ENCODE measurements at regions not wholly inside any gene's neighbourhood (a gene's known extent, or its start where the extent isn't known, plus 50 kb on each side); places are given as distances from the start of the nearest gene placed in this dataset.

DNA sequence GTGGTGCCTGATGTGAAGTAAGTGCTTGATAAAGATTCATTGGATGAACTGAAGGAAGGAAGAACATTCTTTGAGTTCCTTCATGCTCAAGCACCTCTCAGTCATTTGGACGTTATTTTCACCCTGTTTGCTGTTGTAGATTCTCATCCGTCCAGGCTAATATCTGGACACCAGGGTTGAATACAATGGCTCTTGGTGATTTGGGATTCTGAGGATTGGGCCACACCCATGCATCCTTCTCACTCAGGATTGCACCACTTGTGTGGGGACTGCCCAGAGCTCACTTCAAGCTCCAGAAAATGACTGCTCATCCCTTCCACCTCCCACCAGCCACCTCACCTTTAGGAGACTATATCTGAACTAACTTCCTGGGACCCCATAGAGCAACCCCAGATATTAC, 117.1 kb upstream of the IPO9 start:
- DNase-seq, result no peak

DNA sequence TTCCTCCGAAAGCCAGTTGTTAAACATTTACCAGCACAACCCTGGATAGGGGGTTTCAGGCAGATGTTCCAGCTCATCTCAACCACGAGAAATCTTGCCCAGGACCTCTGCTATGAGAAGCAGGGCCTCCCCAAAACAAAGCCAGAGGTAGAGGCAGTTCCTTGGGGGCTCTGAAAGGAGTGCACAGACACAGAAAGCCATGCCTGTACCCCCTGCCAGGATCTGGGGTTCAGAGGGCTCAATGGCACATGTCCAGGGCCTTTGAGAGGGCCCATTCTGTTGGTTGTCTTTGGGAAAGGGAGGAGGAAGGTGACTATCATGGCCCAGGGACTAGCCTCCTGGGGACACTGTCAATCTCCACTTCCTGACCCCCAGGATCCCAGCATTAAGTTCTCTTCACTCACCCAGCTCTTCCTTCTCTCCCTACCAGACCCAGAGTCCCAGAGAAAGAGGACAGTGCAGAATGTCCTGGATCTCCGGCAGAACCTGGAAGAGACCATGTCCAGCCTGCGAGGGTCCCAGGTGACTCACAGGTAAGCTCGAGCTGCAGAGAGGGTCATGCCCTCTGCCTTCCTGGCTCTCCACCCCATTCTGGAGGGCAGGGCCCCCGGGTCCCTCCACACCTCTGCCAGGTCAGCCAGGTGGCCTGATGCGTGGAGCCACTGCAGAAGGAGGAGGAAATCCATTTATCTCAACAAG, 116.4 kb upstream of the IPO9 start:
- no peak for DNase-seq

DNA sequence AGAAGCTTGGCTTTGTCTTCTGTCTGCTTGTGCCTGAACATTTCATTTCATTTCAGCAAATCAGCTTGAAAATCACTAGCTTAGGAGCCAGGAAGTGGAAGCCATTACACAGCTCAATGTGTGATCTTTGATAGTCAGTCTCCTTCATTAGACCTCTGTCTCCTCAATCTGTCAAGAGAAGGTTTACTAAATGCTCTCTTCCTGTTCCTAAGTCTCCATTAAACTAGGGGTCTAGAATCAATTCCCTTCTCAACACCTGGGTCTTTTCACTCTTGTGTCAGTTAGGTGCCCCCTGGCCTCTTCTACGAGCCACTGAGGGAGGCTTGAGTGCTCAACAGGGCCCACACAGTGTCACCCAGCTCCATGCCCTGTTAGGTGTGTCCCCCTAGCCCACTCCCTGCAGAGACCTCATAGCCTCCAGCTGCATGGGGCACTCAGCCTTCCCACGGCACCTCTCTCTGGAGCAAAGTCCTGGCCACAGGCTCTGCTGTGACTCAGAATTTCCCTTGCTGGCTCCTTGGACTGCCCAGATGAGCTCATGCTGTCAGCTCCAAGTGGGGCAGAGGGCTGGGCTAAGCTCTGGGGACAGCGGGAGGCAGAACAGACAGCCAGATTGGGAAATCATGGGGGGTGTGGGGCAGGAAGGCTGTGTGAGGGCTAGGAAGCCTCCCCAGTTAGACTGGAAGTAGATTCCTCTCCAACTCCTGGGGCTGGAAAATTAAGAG, 115.7 kb upstream of the IPO9 start:
- no peak for DNase-seq

DNA sequence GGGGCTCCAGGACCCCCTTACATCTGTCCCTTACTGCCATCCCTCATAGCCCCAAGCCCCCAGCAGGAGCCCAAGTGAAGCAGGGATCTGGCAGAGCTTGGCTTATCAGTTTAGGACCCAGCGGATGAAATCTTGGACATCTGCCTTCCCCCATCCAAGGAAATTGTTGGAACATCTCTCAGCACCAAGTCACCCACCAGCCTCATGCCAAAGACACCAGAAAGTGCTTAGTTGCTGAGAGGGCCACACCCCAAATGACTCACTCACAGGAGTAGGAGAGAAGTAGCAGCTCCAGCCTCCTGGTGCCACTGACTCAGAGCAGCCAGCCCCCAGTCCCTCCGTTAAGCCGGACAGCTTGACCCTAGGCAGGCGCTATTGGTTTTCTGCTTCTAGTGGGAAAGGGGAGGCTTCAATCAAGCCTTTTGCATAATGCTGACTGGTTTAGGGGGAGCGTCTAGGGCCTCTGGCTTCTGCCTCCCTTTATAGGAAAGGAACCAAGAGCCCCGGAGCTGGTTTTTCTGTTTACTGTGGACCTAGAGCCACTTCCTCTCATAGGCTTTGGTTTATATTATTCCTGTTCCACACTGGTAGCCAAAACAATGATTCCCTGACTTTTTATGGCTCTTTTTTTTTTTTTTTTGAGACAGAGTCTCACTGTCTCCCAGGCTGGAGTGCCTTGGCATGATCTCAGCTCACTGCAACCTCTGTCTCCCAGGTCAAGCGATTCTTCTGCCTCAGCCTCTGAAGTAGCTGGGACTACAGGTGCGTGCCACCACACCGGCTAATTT, 114.2 kb upstream of the IPO9 start:
- no peak for DNase-seq

DNA sequence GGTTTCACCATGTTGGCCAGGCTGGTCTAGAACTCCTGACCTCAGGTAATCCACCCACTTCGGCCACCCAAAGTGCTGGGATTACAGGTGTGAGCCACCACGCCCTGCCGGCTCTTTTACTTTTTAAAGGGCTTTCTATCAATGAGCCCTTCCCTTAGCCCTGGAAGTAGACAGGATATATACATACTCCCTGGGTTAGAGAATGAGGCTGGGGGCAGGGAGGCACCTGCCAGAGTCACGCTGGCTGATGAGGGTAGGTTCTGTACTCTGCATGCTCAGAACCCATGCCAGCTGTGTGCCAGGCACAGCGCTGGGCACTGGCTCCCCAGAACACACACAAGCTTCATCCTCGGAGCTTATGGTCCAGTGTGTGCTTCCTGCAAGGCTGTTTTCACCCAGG, 113.6 kb upstream of the IPO9 start:
- DNase-seq, result no peak

DNA sequence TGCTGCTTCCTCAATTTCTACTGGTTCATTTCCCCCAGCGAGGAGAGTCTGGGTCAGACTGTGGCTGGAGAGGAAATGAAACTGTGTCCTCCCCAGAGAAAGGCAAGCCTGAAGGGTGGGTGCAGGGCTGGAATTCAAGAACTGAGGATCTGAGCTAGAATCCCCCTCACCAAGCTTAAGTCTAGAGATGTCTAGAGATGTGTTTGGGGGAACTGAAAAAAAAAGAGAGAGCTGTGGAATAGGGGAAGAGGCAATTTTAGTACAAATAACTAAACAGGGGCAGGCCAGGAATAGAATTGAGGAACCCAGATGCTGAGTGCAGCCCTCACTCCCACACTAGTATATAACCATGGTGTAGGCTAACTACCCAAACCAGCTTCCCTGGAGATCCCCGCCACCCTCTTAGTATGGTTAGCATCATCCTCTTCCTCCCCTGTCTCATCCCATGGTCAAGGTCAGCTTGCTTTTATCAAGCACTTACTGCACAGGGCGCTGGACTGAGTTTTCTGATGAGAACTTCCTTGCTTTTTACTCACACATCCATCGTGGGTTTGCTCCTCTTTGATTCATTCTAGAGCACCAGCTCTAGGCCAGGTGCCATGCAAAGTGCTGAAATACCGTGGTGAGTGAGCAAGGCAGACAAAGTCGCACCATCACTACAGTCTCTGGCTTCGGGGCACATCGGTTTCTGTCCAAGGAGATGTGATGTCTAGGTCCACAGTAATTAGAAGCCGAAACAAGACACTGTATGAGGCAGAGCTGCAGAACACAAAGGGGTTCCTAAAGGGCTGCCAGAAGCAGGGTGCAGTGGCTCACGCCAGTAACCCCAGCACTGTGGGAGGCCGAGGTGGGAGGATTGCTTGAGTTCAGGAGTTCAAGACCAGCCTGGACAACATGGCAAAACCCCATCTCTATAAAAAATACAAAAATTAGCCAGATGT, 112.9 kb upstream of the IPO9 start:
- no peak for DNase-seq

DNA sequence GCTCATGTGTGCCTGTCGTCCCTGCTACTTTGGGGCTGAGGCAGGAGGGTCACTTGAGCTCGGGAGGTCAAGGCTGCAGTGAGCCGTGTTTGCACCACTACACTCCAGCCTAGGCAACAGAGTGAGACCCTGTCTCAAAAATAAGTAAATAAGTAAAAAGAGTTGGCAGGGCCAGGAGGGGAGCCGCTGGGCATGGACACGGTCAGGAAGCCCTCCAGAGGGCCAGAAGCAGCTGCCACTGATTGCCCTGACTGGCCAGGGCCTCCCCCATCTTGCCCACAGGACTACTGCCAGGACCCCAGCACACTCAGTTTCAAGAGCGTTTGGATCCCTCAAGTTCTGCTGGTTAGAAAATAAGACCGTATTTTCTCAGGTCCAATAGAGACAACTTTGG, 112.2 kb upstream of the IPO9 start:
- no peak for DNase-seq

DNA sequence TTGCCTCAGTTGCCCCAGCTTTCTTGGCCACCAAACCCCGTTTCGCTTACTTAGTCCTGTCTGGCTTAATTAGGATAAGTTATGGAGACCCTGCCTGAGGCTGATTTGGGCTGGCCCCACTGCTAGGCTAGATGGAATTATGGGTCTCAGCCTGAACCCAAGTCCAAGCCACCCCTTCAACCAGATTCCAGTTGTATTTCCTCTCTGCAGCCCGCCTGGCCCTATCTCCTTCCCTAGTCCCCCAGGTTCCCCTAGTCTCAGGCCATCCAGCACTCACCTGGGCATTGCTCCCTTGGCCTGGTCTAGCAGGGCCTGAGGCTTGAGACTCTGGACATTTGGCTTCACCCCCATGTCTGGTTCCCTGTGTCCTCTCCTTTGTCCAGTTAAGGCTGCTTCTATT, 111.7 kb upstream of the IPO9 start:
- DNase-seq, result no peak

DNA sequence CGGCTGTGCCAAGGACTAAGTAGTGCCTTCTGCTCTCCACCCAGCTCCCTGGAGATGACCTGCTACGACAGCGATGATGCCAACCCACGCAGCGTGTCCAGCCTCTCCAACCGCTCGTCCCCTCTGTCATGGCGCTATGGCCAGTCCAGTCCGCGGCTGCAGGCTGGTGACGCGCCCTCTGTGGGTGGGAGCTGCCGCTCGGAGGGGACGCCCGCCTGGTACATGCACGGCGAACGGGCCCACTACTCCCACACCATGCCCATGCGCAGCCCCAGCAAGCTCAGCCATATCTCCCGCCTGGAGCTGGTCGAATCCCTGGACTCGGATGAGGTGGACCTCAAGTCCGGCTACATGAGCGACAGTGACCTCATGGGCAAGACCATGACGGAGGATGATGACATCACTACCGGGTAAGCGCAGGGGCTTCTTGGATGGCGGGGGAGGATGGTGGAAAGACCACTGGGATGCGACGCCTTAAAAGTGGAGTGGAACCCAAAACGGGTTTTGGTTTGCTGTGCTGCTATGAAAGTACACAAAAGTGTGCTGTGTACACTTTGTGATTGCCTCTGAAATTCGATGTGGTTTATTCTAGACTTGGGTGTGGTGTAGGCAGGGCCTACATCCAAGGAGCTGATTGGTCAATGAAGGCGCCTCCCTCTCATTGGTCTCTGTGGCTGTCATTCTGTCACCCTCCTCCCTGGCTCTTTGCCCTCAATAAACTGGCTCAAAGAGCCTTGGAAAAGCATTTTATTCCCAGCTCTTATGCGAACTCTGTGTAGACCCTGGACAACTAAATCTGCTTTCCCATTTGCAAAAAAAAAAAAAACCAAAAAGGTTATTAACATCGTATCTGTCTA, 110.4 kb upstream of the IPO9 start:
- DNase-seq, result no peak

DNA sequence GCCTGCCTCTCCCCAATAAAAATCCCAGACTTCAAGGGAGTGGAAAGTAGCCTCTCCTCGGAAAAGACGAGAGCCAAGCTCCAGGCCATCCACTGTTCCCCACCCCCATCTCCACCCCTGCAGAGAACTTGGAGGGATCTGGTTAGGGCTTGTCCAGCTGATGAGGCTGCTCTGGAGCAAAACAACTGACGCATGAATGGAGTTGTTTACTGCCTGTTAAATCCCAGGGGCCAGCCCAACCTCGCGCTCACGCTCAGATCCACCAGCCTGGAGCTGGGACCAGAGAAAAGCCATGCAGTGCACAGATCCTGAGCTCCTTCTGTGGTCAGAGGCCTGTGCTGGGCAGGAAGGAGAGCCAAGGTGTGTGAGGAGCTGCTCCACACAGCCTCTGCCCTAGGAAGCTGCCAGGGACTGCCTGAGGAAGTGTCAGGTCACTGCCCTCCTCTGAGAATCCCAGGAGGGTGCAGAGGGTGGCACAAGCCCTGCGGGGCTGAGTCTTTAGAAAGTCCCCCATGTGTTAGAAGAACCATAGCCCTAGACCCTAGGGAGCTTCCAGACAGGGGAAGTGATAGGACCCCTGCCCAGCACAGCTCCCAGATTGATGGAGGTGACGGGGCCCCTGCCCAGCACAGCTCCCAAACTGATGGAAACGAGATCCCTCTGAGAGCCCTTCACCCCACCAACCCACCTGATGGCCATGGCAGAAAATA, 109.0 kb upstream of the IPO9 start:
- no peak for DNase-seq

DNA sequence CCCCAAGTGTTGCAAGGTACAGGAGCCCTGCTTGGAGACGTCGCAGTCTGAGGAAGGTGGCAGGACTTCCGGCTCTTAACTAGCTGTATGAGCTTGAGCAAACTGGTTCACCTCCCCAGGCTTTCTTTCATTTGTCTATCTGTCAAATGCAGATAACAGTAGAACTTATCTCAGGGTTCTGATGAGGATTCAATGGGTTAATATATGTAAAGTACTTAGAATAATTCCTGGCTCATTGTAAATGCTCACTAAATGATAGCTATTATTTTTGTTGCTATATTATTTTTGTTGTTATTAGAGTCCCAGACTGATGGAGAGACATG, 108.5 kb upstream of the IPO9 start:
- DNase-seq, result no peak

DNA sequence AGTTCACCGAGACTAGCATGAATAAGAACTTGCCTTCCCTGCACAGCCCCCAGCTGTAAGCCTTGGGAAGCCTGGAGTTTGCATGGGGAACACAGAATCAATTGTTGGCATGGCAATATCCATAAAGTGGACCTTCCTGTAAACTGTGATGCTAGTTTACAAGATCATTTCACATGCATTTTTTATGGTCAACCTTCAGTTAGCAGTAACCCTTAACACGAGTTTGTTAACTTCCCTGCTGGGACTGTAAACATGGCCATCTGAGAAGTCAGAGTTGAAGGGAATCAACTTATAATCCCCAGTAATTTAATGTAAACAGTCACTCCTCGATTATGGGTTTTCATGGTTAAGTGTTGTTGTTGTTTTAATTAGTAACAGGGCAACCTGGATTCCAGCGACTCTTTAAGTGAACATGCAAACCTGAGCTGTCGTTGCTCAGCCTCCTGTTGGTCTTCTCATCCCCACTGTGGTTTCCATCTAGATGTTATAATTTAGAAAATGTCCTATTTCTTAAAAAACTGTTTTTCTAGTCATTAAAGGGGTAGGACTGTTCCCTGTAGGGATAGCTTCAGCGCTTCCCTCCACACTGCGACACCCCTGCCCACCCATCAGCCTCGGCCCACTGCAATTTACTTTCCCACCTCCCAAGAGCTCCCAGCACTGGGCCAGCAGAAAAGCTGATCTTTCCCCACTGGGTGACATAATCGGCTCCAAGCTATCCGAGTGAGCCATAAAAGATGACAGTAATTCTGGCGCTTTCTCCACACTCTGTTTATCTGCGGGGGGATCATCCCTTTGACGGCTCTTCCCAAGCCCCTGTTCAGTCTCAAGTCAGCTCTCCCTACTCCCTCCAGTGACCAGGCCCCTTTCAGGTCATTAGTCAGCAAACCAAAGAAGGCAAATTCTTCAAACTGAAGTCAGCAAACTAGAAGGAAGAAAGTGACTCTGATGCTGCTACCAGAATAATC, 107.6 kb upstream of the IPO9 start:
- no peak for DNase-seq

DNA sequence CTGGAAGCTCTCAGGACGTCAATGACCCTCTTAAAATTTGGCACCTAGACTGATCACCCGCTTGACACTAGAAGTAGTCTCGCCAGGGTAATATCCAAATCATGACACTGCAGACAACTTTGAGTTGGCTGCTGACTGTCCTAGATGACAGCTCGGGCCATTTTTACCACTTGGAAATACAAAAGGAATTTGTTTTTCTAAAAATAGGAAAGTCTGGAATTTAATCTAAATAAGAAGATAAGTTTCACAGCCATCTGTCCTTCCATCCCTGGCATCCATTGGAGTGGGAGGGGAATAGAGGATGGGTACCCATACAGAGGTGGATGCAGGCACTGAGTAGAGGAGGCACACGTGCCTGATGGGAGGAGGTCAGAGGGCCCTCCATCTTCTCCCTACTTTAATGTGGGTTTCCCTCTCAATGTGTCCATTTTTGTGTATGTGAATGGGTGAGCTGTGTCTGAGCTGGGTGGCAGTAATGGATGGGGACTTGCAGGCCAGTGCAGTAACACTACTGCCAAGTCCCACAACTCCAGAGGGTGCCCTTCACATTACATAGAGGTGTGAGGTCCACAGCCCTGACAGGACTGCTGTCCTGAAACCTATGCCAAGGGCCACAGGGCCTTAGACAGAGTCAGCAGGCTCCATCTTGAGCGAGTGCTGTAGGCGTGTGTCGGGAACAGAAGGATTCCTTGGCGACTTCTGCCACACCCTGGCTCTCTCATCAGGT, 104.8 kb upstream of the IPO9 start:
- no peak for DNase-seq

DNA sequence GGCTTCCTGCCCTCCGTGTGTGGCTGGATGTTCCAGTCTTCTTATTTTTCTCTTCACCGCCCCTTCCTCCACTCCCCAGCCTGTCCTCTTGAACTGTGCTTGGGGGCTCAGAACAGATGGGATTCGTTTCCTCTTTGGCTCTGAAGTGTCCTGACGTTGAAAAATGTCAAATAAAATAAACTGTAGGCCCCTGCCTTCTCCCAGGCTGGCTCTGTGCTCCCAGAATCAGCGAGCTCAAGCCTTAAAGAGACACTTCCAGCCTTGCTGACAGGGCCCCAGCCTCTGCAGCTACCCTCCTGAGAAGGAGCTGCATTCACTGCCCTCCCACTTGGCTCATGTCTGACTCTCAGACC, 104.2 kb upstream of the IPO9 start:
- no peak for DNase-seq

DNA sequence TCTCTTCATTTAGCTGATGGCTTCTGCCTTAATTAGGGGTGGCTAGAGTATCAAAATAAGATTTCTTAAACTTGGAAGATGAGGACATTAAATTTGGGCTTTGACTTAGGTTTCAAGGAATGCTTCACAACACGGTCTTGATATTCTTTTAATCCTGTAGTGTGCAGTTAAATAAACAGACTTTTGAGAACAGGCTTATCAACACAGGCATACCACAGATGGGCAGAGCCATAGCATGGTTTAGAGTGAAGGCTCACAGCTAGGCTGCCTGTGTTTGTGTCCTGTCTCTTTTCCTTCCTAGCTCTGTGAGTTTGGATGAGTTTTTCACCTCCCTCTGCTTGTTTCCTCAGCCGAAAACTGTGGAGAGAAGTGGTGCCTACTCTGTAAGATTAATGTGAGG, 102.3 kb upstream of the IPO9 start:
- DNase-seq, result no peak

DNA sequence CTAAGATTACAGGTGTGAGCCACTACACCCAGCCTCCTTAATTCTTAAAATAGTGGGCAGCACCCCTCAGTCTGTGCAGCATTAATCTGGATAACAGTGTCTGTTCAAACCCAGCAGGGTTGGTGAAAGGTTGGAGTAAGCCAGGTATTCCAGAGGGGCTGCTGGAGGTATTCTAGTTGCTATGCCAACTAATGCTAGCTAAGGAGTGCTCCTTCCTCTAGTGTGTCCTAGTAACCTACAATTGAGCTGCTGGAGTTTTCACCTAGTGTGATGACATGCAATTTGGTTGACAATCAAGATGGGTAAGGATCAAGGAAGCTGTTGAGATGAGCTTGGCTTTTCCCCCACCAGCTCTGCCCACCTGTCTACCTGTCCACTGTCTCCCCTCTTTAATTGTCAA, 100.2 kb upstream of the IPO9 start:
- no peak for DNase-seq

DNA sequence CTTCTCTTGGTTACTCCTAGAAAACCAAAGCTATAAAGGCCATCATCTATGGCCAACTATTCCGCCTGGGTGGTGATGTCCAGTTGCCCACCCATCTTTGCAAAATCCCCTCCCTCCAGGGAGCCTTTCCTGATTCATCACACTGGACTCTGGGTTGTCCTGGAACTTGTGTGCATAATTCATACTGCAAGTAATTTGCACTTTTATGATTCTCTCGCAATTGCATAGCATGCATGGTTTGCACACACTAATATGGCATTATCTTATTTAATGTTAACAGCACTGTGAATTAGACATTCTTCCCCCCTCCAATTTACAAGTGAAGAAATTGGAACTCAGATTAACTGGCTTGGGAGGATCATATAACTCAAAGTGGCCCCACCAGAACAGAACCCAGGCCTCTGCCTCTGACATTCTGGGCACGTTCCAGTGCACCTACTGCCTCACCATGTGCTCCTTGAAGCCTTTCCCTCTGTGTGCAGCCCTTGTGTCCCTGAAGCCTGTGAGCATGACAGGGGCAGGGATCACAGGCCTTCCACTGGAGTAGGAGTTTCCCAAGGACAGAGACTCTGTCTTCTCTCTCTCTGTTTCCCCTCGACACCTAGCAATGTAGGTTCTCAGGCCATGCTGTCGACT, 98.9 kb upstream of the IPO9 start:
- DNase-seq, result no peak

DNA sequence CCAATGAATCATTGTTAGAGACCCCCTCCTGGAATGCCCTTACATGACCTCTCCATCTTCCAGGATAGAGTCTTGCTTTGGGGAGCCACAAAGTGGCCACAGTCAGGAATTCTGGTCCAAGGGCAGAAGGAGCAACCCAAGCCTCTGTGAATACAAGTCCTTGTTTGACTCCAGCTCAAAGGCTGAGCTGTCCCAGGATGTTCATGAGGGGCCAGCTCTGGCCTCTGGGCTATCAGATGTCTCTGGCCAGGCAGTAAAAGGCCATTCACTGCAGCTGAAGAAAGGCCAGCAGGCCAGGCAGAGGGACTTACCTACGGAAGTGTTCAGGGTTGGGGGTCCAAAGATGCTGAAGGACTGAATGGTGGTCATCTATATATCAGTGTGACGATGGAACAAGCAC, 98.3 kb upstream of the IPO9 start:
- DNase-seq, result no peak

DNA sequence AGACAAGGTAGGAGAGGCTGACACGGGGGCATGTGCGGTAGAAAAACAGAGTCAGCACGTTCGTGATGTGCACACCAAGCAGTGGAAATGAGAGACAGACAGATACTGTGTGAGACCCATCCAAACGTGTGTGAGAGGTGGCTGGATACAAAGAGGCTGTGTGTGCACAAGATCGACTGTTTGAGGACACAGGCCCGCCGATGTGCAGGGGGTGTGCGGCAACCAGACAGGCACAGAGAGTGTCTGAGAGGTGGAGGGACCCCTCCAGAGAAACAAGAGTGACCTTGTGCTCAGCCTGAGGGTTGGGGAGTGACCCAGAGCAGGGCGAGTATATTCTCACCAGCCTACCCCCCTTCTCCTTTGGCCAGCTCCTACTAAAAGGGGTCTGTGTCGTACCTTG, 97.8 kb upstream of the IPO9 start:
- no peak for DNase-seq
